H1 (cell line): ENCODE measurements at regions not wholly inside any gene's neighbourhood (a gene's known extent, or its start where the extent isn't known, plus 50 kb on each side); places are given as distances from the start of the nearest gene placed in this dataset.

ENCODE experiments used
- CTCF ChIA-PET: fragments of 300-600 bp; sonication (Branson Sonifier 250); formaldehyde crosslinking; loops from one replicate; lab custom pipeline; 2021; ENCODE audit not compliant: partially characterized antibody; lab: Charles Lee
- POLR2A ChIA-PET: fragments of 300-600 bp; sonication (Branson Sonifier 250); formaldehyde crosslinking; loops from one replicate; lab custom pipeline; 2021; ENCODE audit warnings: inconsistent platforms; ENCODE audit not compliant: partially characterized antibody; lab: Charles Lee
- DNase-seq, 2 experiments: peaks; one replicate each; pipeline versions ENCODE4 v3.0.0 to v3.0.0-alpha.2; 2010 to 2022; ENCODE audit warnings: low spot score in 2 of 2, low read depth in 1 of 2, mixed read lengths in 1 of 2
- FAIRE-seq: peaks from 2 replicates; lab custom pipeline; 2011; peaks lifted over from hg19 to GRCh38; lab: Jason Lieb, UNC
- H2AFZ ChIP-seq: 2 replicates; pipeline ENCODE4 v1.8.1; 2012; ENCODE audit warnings: low read length, inconsistent platforms
- H2AK5ac ChIP-seq: 2 replicates; pipeline ENCODE4 v1.6.1; 2013; ENCODE audit warnings: low read depth, low read length
- H2BK120ac ChIP-seq: replicated peaks from 2 replicates; pipeline ENCODE3; 2013; ENCODE audit warnings: low read depth, low read length, inconsistent platforms
- H2BK12ac ChIP-seq: 2 replicates; pipeline ENCODE4 v1.6.1; 2013; ENCODE audit warnings: low read depth, low read length
- H2BK15ac ChIP-seq: 2 replicates; pipeline ENCODE4 v1.6.1; 2013; ENCODE audit warnings: low read length
- H2BK20ac ChIP-seq: 2 replicates; pipeline ENCODE4 v1.6.1; 2013; ENCODE audit warnings: low read length
- H2BK5ac ChIP-seq: 2 replicates; pipeline ENCODE4 v1.6.1; 2013; ENCODE audit warnings: low read depth, low read length
- H3K14ac ChIP-seq: 2 replicates; pipeline ENCODE4 v1.6.1; 2013; ENCODE audit warnings: inconsistent platforms; ENCODE audit not compliant: insufficient read length
- H3K18ac ChIP-seq: 2 replicates; pipeline ENCODE4 v1.6.1; 2013; ENCODE audit warnings: low read length; ENCODE audit errors: extremely low read depth
- H3K23ac ChIP-seq: 2 replicates; pipeline ENCODE4 v1.6.1; 2013; ENCODE audit warnings: inconsistent platforms; ENCODE audit not compliant: insufficient read length
- H3K23me2 ChIP-seq: 2 replicates; pipeline ENCODE4 v1.6.1; 2013; ENCODE audit warnings: low read depth, low read length
- H3K27ac ChIP-seq: 2 replicates; pipeline ENCODE4 v1.6.1; 2011; ENCODE audit warnings: low read depth, low read length, inconsistent platforms
- H3K27me3 ChIP-seq, 4 experiments: replicated peaks in 1 of 4; 1 replicate in 1 of 4; 2 replicates in 3 of 4; pipeline versions ENCODE4 v1.6.1 to v1.8.1; 2011 to 2013; ENCODE audit warnings: low read length in 3 of 4, mild to moderate bottlenecking in 3 of 4, inconsistent platforms in 2 of 4, mixed read lengths in 2 of 4, moderate library complexity in 1 of 4; ENCODE audit not compliant: control insufficient read depth in 3 of 4, insufficient read depth in 3 of 4; ENCODE audit errors: extremely low read depth in 1 of 4
- H3K36me3 ChIP-seq, 4 experiments: 2 replicates each; pipeline versions ENCODE4 v1.6.1 to v1.8.1; 2011 to 2013; ENCODE audit warnings: mild to moderate bottlenecking in 4 of 4, low read length in 3 of 4, moderate library complexity in 2 of 4, control low read depth in 1 of 4, inconsistent platforms in 1 of 4; ENCODE audit not compliant: insufficient read depth in 4 of 4, control insufficient read depth in 2 of 4
- H3K4ac ChIP-seq: replicated peaks from 2 replicates; pipeline ENCODE3; 2013; ENCODE audit warnings: low read length, low read depth, mixed read lengths, inconsistent platforms; ENCODE audit not compliant: insufficient read length
- H3K4me1 ChIP-seq, 4 experiments: replicated peaks in 1 of 4; 1 replicate in 1 of 4; 2 replicates in 3 of 4; pipeline versions ENCODE4 v1.6.1 to v1.8.1; 2011 to 2013; ENCODE audit warnings: low read length in 3 of 4, inconsistent platforms in 2 of 4, mixed read lengths in 1 of 4; ENCODE audit not compliant: insufficient read depth in 4 of 4, control insufficient read depth in 3 of 4
- H3K4me2 ChIP-seq, 2 experiments: 2 replicates each; pipeline versions ENCODE4 v1.6.1 to v1.8.1; 2011 to 2013; ENCODE audit warnings: low read depth in 2 of 2, low read length in 2 of 2, control low read depth in 1 of 2, inconsistent platforms in 1 of 2, mild to moderate bottlenecking in 1 of 2; ENCODE audit not compliant: insufficient read depth in 1 of 2
- H3K4me3 ChIP-seq, 4 experiments: fragments of 200-600, 300-600 bp in 1 of 4; sonication (generic), shearing (Covaris generic), sonication (Bioruptor Twin) in 1 of 4; 2 replicates each; pipeline versions ENCODE4 v1.5.1 to v1.8.1; 2011 to 2016; ENCODE audit warnings: low read length in 4 of 4, low read depth in 3 of 4, control low read depth in 2 of 4, inconsistent platforms in 2 of 4, mild to moderate bottlenecking in 2 of 4, mixed read lengths in 1 of 4, moderate library complexity in 1 of 4; ENCODE audit not compliant: insufficient read depth in 2 of 4; ENCODE audit errors: extremely low read depth in 1 of 4
- H3K56ac ChIP-seq: replicated peaks from 2 replicates; pipeline ENCODE3; 2013; ENCODE audit warnings: low read depth, mild to moderate bottlenecking, mixed read lengths, low read length, inconsistent platforms; ENCODE audit not compliant: insufficient read length
- H3K79me1 ChIP-seq: 2 replicates; pipeline ENCODE4 v1.6.1; 2013; ENCODE audit warnings: low read depth, low read length, control low read depth
- H3K79me2 ChIP-seq, 2 experiments: 2 replicates each; pipeline versions ENCODE4 v1.6.1 to v1.8.1; 2012 to 2013; ENCODE audit warnings: low read length in 2 of 2, mild to moderate bottlenecking in 2 of 2, inconsistent platforms in 1 of 2; ENCODE audit not compliant: insufficient read depth in 2 of 2, control insufficient read depth in 1 of 2
- H3K9ac ChIP-seq, 4 experiments: replicated peaks in 1 of 4; 1 replicate in 1 of 4; 2 replicates in 3 of 4; pipeline versions ENCODE4 v1.6.1 to v1.8.1; 2011 to 2013; ENCODE audit warnings: low read depth in 3 of 4, low read length in 3 of 4, control low read depth in 2 of 4, mild to moderate bottlenecking in 2 of 4, moderate library complexity in 2 of 4, inconsistent platforms in 1 of 4; ENCODE audit errors: extremely low read depth in 1 of 4
- H3K9me3 ChIP-seq, 2 experiments: 2 replicates each; pipeline versions ENCODE4 v1.6.1 to v1.8.1; 2012 to 2013; ENCODE audit warnings: mild to moderate bottlenecking in 2 of 2, moderate library complexity in 2 of 2, control low read depth in 1 of 2, inconsistent platforms in 1 of 2, low read depth in 1 of 2, low read length in 1 of 2, mixed read lengths in 1 of 2; ENCODE audit not compliant: insufficient read depth in 2 of 2
- H4K20me1 ChIP-seq, 2 experiments: replicated peaks in 1 of 2; 2 replicates each; pipeline versions ENCODE3 to v1.8.1; 2011 to 2013; ENCODE audit warnings: inconsistent platforms in 2 of 2, low read length in 2 of 2, mild to moderate bottlenecking in 1 of 2; ENCODE audit not compliant: insufficient read depth in 2 of 2, control insufficient read depth in 1 of 2
- H4K5ac ChIP-seq: 2 replicates; pipeline ENCODE4 v1.6.1; 2013; ENCODE audit warnings: low read length, low read depth, mixed read lengths, inconsistent platforms; ENCODE audit not compliant: insufficient read length
- H4K8ac ChIP-seq: 2 replicates; pipeline ENCODE4 v1.8.0; 2013; ENCODE audit warnings: mild to moderate bottlenecking, moderate library complexity, low read length, inconsistent platforms; ENCODE audit not compliant: insufficient read depth; ENCODE audit errors: extremely low read depth
- H4K91ac ChIP-seq: replicated peaks from 2 replicates; pipeline ENCODE3; 2013; ENCODE audit warnings: low read length, mixed read lengths, inconsistent platforms; ENCODE audit not compliant: insufficient read length
- CTCF ChIP-seq, 3 experiments: IDR thresholded peaks; 1 replicate in 2 of 3; 2 replicates in 1 of 3; pipeline versions ENCODE4 v1.5.1 to v1.6.1; 2011; ENCODE audit warnings: low read length in 3 of 3, mild to moderate bottlenecking in 3 of 3, inconsistent platforms in 2 of 3, low read depth in 1 of 3, moderate library complexity in 1 of 3; ENCODE audit not compliant: insufficient read depth in 1 of 3; ENCODE audit errors: control extremely low read depth in 1 of 3
- KDM1A ChIP-seq: fragments of 200-600, 300-600 bp; sonication (generic); IDR thresholded peaks from 2 replicates; pipeline ENCODE4 v1.7.1; 2016; ENCODE audit warnings: mild to moderate bottlenecking, low read length, borderline replicate concordance
- RAD21 ChIP-seq, 2 experiments: IDR thresholded peaks in 1 of 2; conservative IDR thresholded peaks in 1 of 2; 2 replicates each; pipeline ENCODE4 v1.6.1; 2011; ENCODE audit warnings: low read depth in 2 of 2, low read length in 2 of 2, improper control_type of control experiment in 1 of 2, inconsistent platforms in 1 of 2, mild to moderate bottlenecking in 1 of 2, moderate library complexity in 1 of 2
- RNF2 ChIP-seq: fragments of 200-900, 300-1000 bp; sonication (generic); IDR thresholded peaks from 2 replicates; pipeline ENCODE4 v1.7.1; 2016; ENCODE audit warnings: borderline replicate concordance, low read depth, mild to moderate bottlenecking, antibody characterized with exemption, low read length; ENCODE audit not compliant: poor library complexity, severe bottlenecking; ENCODE audit errors: missing control alignments
- SP2 ChIP-seq: IDR thresholded peaks from 2 replicates; pipeline ENCODE4 v1.6.1; 2012; ENCODE audit warnings: mild to moderate bottlenecking, low read length, inconsistent platforms
- SUZ12 ChIP-seq: fragments of 200-600 bp; sonication (generic); IDR thresholded peaks from 2 replicates; pipeline ENCODE4 v1.6.1; 2012; ENCODE audit warnings: mild to moderate bottlenecking, inconsistent platforms, low read length, moderate library complexity, mixed read lengths

- Histone ChIP-seq H3K4me1 (peaks cover 14 to 29% (median 21%) of the 10 kb centered on the region in 4 experiments), H3K36me3 (no peaks in the 10 kb centered on the region), H3K79me2 (no peaks in the 10 kb centered on the region), H2BK120ac (no peak overlapping the region), H2BK12ac (no peak overlapping the region), H3K27me3 (no peaks in the 10 kb centered on the region), H3K9ac (no peak overlapping the region), H3K18ac (no peak overlapping the region), H2BK15ac (no peak overlapping the region), H3K9me3 (no peaks in the 10 kb centered on the region), H4K5ac (no peak overlapping the region), H4K91ac (no peak overlapping the region), H2AFZ (no peak overlapping the region), H4K8ac (no peak overlapping the region), H3K14ac (no peak overlapping the region), H4K20me1 (no peaks in the 10 kb centered on the region), H3K4me3 (no peak overlapping the region), H2AK5ac (no peak overlapping the region), H2BK5ac (no peak overlapping the region), H3K23ac (no peak overlapping the region), H3K4ac (no peak overlapping the region), H3K4me2 (no peak overlapping the region), H2BK20ac (no peak overlapping the region), H3K56ac (no peak overlapping the region), H3K23me2 (peaks cover 8% of the 10 kb centered on the region), H3K79me1 (no peaks in the 10 kb centered on the region), H3K27ac (no peak overlapping the region)
- CTCF ChIA-PET = interaction anchor here (4.7 kb wide), 1 partner anchor 310 kb away, joined by 16 read pairs; no protein-coding TSS in a partner anchor
- TF ChIP-seq CTCF (IDR thresholded peaks at IDR 0.05; ENCODE audit: control extremely low read depth in 1 of 3, insufficient read depth in 1 of 3, low read depth in 1 of 3, low read length in 3 of 3) (peak in 1 of 3 experiments; percentile 5; a peak in 1 of 4 replicates), RAD21 (IDR thresholded peaks at IDR 0.05 in 1 of 2, conservative IDR thresholded peaks at IDR 0.05 in 1 of 2; ENCODE audit: low read depth in 2 of 2, low read length in 2 of 2) (0 out of 4 replicates have a peak, but pooled peaks of 1 of the 2 experiments have one; percentile 2), KDM1A (no peak), SUZ12 (no peak), SP2 (no peak), RNF2 (no peak)
- FAIRE-seq = no peak
- POLR2A ChIA-PET = no interaction called here
- DNase-seq = no peak
Measured at GRCh38 chr5:81854485-81854884, 103.6 kb upstream of the SSBP2 start.
